ENCODE measurements at regions not wholly inside any gene's neighbourhood (a gene's known extent, or its start where the extent isn't known, plus 50 kb on each side); places are given as distances from the start of the nearest gene placed in this dataset.

GRCh38 chr3:66712210-66712609, 211.4 kb upstream of the LRIG1 start:
- 62 to 70% (median 66%) methylated on average over 4 of the region's 4 CpGs for WGBS, 4 donors
- DNase-seq = no peak
- Histone ChIP-seq H3K27ac (no peak overlapping the region), H3K27me3 (no peaks in the 10 kb centered on the region), H3K4me1 (no peaks in the 10 kb centered on the region), H3K9me3 (no peaks in the 10 kb centered on the region), H3K4me3 (no peak overlapping the region), H3K36me3 (no peaks in the 10 kb centered on the region)
- TF ChIP-seq POLR2A (IDR thresholded peaks at IDR 0.05) (no peak), CTCF (IDR thresholded peaks at IDR 0.05) (no peak)
- intact Hi-C loops (cut with DNase I) = no loop called here
- ATAC-seq = no peak

- intact Hi-C loops (cut with DNase I) = no loop called here
- no peak for ATAC-seq
- Histone ChIP-seq H3K9me3 (no peaks in the 10 kb centered on the region), H3K27ac (no peak overlapping the region), H3K27me3 (no peaks in the 10 kb centered on the region), H3K4me1 (no peaks in the 10 kb centered on the region), H3K36me3 (no peaks in the 10 kb centered on the region), H3K4me3 (no peak overlapping the region)
- no peak for DNase-seq
- WGBS, 4 donors = 45 to 94% (median 59%) methylated on average over 2 of the region's 2 CpGs
- TF ChIP-seq POLR2A (IDR thresholded peaks at IDR 0.05) (no peak), CTCF (IDR thresholded peaks at IDR 0.05) (no peak)
Observed at GRCh38 chr3:66713921-66714320, 213.1 kb upstream of the LRIG1 start.

GRCh38 chr3:66715806-66716205, 215.0 kb upstream of the LRIG1 start:
- H3K4me1 ChIP-seq = no peaks in the 10 kb centered on the region
- intact Hi-C loops (cut with DNase I) = no loop called here
- H3K4me3 ChIP-seq = no peak overlapping the region
- H3K36me3 ChIP-seq = no peaks in the 10 kb centered on the region
- no peaks in the 10 kb centered on the region for H3K27me3 ChIP-seq
- no peaks in the 10 kb centered on the region for H3K9me3 ChIP-seq
- no peak overlapping the region for H3K27ac ChIP-seq
- DNase-seq (no peak), ATAC-seq (no peak)
- TF ChIP-seq POLR2A (IDR thresholded peaks at IDR 0.05) (no peak), CTCF (IDR thresholded peaks at IDR 0.05) (no peak)
- WGBS, 4 donors = 58 to 75% (median 65%) methylated on average over 2 of the region's 2 CpGs

GRCh38 chr3:66717806-66718205, 217.0 kb upstream of the LRIG1 start:
- TF ChIP-seq POLR2A (IDR thresholded peaks at IDR 0.05) = no peak
- no peak for TF ChIP-seq CTCF (IDR thresholded peaks at IDR 0.05)
- no peak for ATAC-seq
- intact Hi-C loops (cut with DNase I) = no loop called here

More at GRCh38 chr3:66717806-66718205, 217.0 kb upstream of the LRIG1 start:
- 94 to 96% (median 95%) methylated on average over 7 of the region's 7 CpGs for WGBS, 4 donors
- Histone ChIP-seq H3K9me3 (no peaks in the 10 kb centered on the region), H3K27me3 (no peaks in the 10 kb centered on the region), H3K4me1 (no peaks in the 10 kb centered on the region), H3K27ac (no peak overlapping the region), H3K36me3 (no peaks in the 10 kb centered on the region), H3K4me3 (no peak overlapping the region)
- DNase-seq = no peak

Measured in heart left ventricle (tissue), 16 donors.